NCI-H226 (cell line): ENCODE measurements at regions not wholly inside any gene's neighbourhood (a gene's known extent, or its start where the extent isn't known, plus 50 kb on each side); places are given as distances from the start of the nearest gene placed in this dataset.
"Not testable (repeated sequence)": the region's sequence is repeated elsewhere in the genome, so short reads cannot be mapped to it uniquely, and the experiment has no call there.

Source experiments
- DNase-seq: peaks from one replicate; pipeline ENCODE4 v3.0.0-alpha.2; 2015

GRCh38 chr10:20614911-20615310, 282.2 kb downstream of the NEBL start:
- no peak for DNase-seq

- no peak for DNase-seq
Observed at GRCh38 chr10:20608503-20608902, 288.6 kb downstream of the NEBL start.

- no peak for DNase-seq
Observed at GRCh38 chr10:20606985-20607384, 290.1 kb downstream of the NEBL start.

GRCh38 chr10:20601941-20602461, 295.1 kb downstream of the NEBL start:
- no peak for DNase-seq

GRCh38 chr10:20598590-20598989, 298.5 kb downstream of the NEBL start:
- DNase-seq = peak; percentile 87

GRCh38 chr10:20596911-20597310, 300.2 kb downstream of the NEBL start:
- peak; percentile 45 for DNase-seq

- DNase-seq = peak; percentile 27
Observed at GRCh38 chr10:20596065-20596755, 300.9 kb downstream of the NEBL start.

- no peak for DNase-seq
Observed at GRCh38 chr10:20593649-20594048, 303.5 kb downstream of the NEBL start.

- no peak for DNase-seq
Observed at GRCh38 chr10:20582041-20582440, 315.1 kb downstream of the NEBL start.

- no peak for DNase-seq
Observed at GRCh38 chr10:20573924-20574323, 323.2 kb downstream of the NEBL start.

GRCh38 chr10:20555990-20556389, 341.1 kb downstream of the NEBL start:
- not testable (repeated sequence) for DNase-seq

GRCh38 chr10:20552382-20552781, 344.7 kb downstream of the NEBL start:
- DNase-seq = no peak

GRCh38 chr10:20551761-20552160, 345.4 kb downstream of the NEBL start:
- DNase-seq = no peak

GRCh38 chr10:20535897-20536881, 360.9 kb downstream of the NEBL start:
- no peak for DNase-seq

- not testable (repeated sequence) for DNase-seq
Observed at GRCh38 chr10:20531241-20531883, 365.7 kb downstream of the NEBL start.

GRCh38 chr10:20521186-20521585, 375.9 kb downstream of the NEBL start:
- no peak for DNase-seq

- no peak for DNase-seq
Observed at GRCh38 chr10:20515654-20516053, 381.5 kb downstream of the NEBL start.

- no peak for DNase-seq
Observed at GRCh38 chr10:20512631-20513030, 384.5 kb downstream of the NEBL start.

GRCh38 chr10:20508921-20509320, 388.2 kb downstream of the NEBL start:
- DNase-seq = no peak

GRCh38 chr10:20502903-20503585, 394.1 kb downstream of the NEBL start:
- DNase-seq = no peak

- peak; percentile 52 for DNase-seq
Observed at GRCh38 chr10:20494474-20494873, 402.6 kb downstream of the NEBL start.

- peak; percentile 33 for DNase-seq
Observed at GRCh38 chr10:20492447-20492846, 404.7 kb downstream of the NEBL start.

GRCh38 chr10:20489961-20490360, 407.1 kb downstream of the NEBL start:
- DNase-seq = no peak
